IMR-90 (cell line): ENCODE measurements at regions not wholly inside any gene's neighbourhood (a gene's known extent, or its start where the extent isn't known, plus 50 kb on each side); places are given as distances from the start of the nearest gene placed in this dataset.

ENCODE experiments used
- ATAC-seq: fragments of 200-7000 bp; cut with Tn5 transposase; 2 replicates; pipeline ENCODE4 v1.9.1; 2020; ENCODE audit warnings: low read depth, mild to moderate bottlenecking, moderate library complexity
- BruUV-seq: library from RNA; stranded (reverse); fragments of 400-500 nt; replicated peaks from 2 replicates; lab custom pipeline; 2021; lab: Mats Ljungman, UMichigan
- CTCF ChIA-PET: fragments of 300-600 bp; formaldehyde crosslinking; extraction: SDS; loops from one replicate; lab custom pipeline; 2021; ENCODE audit warnings: antibody characterized with exemption; lab: Yijun Ruan, JAX
- POLR2A ChIA-PET: fragments of 300-600 bp; sonication (Branson Sonifier 250); formaldehyde crosslinking; loops from one replicate; lab custom pipeline; 2022; ENCODE audit warnings: antibody characterized with exemption; ENCODE audit not compliant: unreplicated experiment; lab: Charles Lee
- DNase-seq: peaks from one replicate; pipeline ENCODE4 v3.0.0; 2013
- H2AFZ ChIP-seq: replicated peaks from 2 replicates; pipeline ENCODE3; 2013; ENCODE audit warnings: low read length, mild to moderate bottlenecking; ENCODE audit not compliant: poor library complexity
- H2AK5ac ChIP-seq: 2 replicates; pipeline ENCODE4 v1.6.1; 2013; ENCODE audit warnings: low read depth, low read length, inconsistent platforms
- H2AK9ac ChIP-seq: replicated peaks from 2 replicates; pipeline ENCODE3; 2013; ENCODE audit warnings: mild to moderate bottlenecking, low read depth, low read length, moderate library complexity; ENCODE audit not compliant: poor library complexity
- H2BK120ac ChIP-seq: 2 replicates; pipeline ENCODE4 v1.6.1; 2013; ENCODE audit warnings: low read depth, low read length, inconsistent platforms
- H2BK15ac ChIP-seq: 3 replicates; pipeline ENCODE4 v1.6.1; 2013; ENCODE audit warnings: low read depth, low read length, inconsistent platforms
- H2BK20ac ChIP-seq: 2 replicates; pipeline ENCODE4 v1.6.1; 2013; ENCODE audit warnings: low read depth, mild to moderate bottlenecking, inconsistent platforms, low read length, moderate library complexity
- H2BK5ac ChIP-seq: 2 replicates; pipeline ENCODE4 v1.6.1; 2013; ENCODE audit warnings: mild to moderate bottlenecking, low read depth, low read length, inconsistent platforms; ENCODE audit not compliant: poor library complexity, severe bottlenecking
- H3K14ac ChIP-seq: replicated peaks from 2 replicates; pipeline ENCODE4 v1.6.1; 2013; ENCODE audit warnings: low read depth, low read length, inconsistent platforms
- H3K18ac ChIP-seq: 2 replicates; pipeline ENCODE4 v1.6.1; 2013; ENCODE audit warnings: low read depth, low read length, control low read depth
- H3K23ac ChIP-seq: 2 replicates; pipeline ENCODE4 v1.6.1; 2013; ENCODE audit warnings: low read depth, low read length, inconsistent platforms
- H3K27ac ChIP-seq: 2 replicates; pipeline ENCODE4 v1.5.1; 2013; ENCODE audit warnings: mild to moderate bottlenecking, control low read depth, low read length; ENCODE audit not compliant: insufficient read depth
- H3K27me3 ChIP-seq: 2 replicates; pipeline ENCODE4 v1.6.1; 2013; ENCODE audit warnings: low read length; ENCODE audit not compliant: control insufficient read depth, insufficient read depth
- H3K36me3 ChIP-seq: 2 replicates; pipeline ENCODE4 v1.6.1; 2013; ENCODE audit warnings: low read length, mixed read lengths; ENCODE audit not compliant: control insufficient read depth, insufficient read depth
- H3K4ac ChIP-seq: 2 replicates; pipeline ENCODE4 v1.6.1; 2013; ENCODE audit warnings: low read depth, low read length, inconsistent platforms
- H3K4me1 ChIP-seq: 2 replicates; pipeline ENCODE4 v1.6.1; 2013; ENCODE audit warnings: low read length, mixed read lengths; ENCODE audit not compliant: control insufficient read depth, insufficient read depth
- H3K4me2 ChIP-seq: 2 replicates; pipeline ENCODE4 v1.6.1; 2013; ENCODE audit warnings: low read depth, mild to moderate bottlenecking, control low read depth, low read length, moderate library complexity
- H3K4me3 ChIP-seq: 2 replicates; pipeline ENCODE4 v1.5.1; 2013; ENCODE audit warnings: low read depth, mild to moderate bottlenecking, control low read depth, low read length, moderate library complexity; ENCODE audit not compliant: insufficient read depth
- H3K56ac ChIP-seq: 2 replicates; pipeline ENCODE4 v1.6.1; 2013; ENCODE audit warnings: low read length, inconsistent platforms; ENCODE audit not compliant: insufficient read depth; ENCODE audit errors: extremely low read depth
- H3K79me1 ChIP-seq, 2 experiments: 2 replicates each; pipeline ENCODE4 v1.6.1; 2013; ENCODE audit warnings: low read length in 2 of 2, inconsistent platforms in 1 of 2, low read depth in 1 of 2
- H3K9ac ChIP-seq: 2 replicates; pipeline ENCODE4 v1.6.1; 2013; ENCODE audit warnings: low read depth, low read length, control low read depth
- H3K9me1 ChIP-seq: 2 replicates; pipeline ENCODE4 v1.6.1; 2013; ENCODE audit warnings: low read length, inconsistent platforms; ENCODE audit not compliant: insufficient read depth
- H3K9me3 ChIP-seq: 2 replicates; pipeline ENCODE4 v1.6.1; 2013; ENCODE audit warnings: low read length; ENCODE audit not compliant: control insufficient read depth, insufficient read depth
- H4K20me1 ChIP-seq: 2 replicates; pipeline ENCODE4 v1.6.1; 2013; ENCODE audit warnings: low read length, inconsistent platforms; ENCODE audit not compliant: insufficient read depth
- H4K5ac ChIP-seq: 2 replicates; pipeline ENCODE4 v1.6.1; 2013; ENCODE audit warnings: mild to moderate bottlenecking, low read depth, low read length, control low read depth
- H4K8ac ChIP-seq, 2 experiments: 2 replicates each; pipeline ENCODE4 v1.6.1; 2013; ENCODE audit warnings: low read depth in 2 of 2, low read length in 2 of 2, control low read depth in 1 of 2, inconsistent platforms in 1 of 2
- H4K91ac ChIP-seq: 2 replicates; pipeline ENCODE4 v1.6.1; 2013; ENCODE audit warnings: low read depth, low read length, inconsistent platforms; ENCODE audit not compliant: insufficient read depth
- BHLHE40 ChIP-seq: fragments of 150-350 bp; IDR thresholded peaks from 2 replicates; pipeline ENCODE4 v1.6.1; 2016; ENCODE audit warnings: mild to moderate bottlenecking, low read depth, low read length
- CEBPB ChIP-seq: IDR thresholded peaks from 2 replicates; pipeline ENCODE4 v1.6.1; 2012; ENCODE audit warnings: low read depth, low read length, improper control_type of control experiment
- CHD1 ChIP-seq: IDR thresholded peaks from 2 replicates; pipeline ENCODE4 v1.6.1; 2012; ENCODE audit warnings: low read depth, low read length, improper control_type of control experiment
- CTCF ChIP-seq: conservative IDR thresholded peaks from 2 replicates; pipeline ENCODE4 v1.5.1; 2012; ENCODE audit warnings: mild to moderate bottlenecking, low read depth, low read length, improper control_type of control experiment
- FOS ChIP-seq: fragments of 150-350 bp; IDR thresholded peaks from 2 replicates; pipeline ENCODE4 v1.6.1; 2016; ENCODE audit warnings: low read depth, low read length
- MAFK ChIP-seq: IDR thresholded peaks from 2 replicates; pipeline ENCODE4 v1.6.1; 2012; ENCODE audit warnings: low read depth, low read length, improper control_type of control experiment
- MAZ ChIP-seq: IDR thresholded peaks from 2 replicates; pipeline ENCODE4 v1.6.1; 2012; ENCODE audit warnings: low read depth, mild to moderate bottlenecking, low read length, improper control_type of control experiment, moderate library complexity, borderline replicate concordance
- MXI1 ChIP-seq: IDR thresholded peaks from 2 replicates; pipeline ENCODE4 v1.6.1; 2012; ENCODE audit warnings: low read depth, mild to moderate bottlenecking, low read length, moderate library complexity, borderline replicate concordance
- NFE2L2 ChIP-seq: fragments of 150-350 bp; IDR thresholded peaks from 2 replicates; pipeline ENCODE4 v1.6.1; 2016; ENCODE audit warnings: low read depth, mild to moderate bottlenecking, low read length
- POLR2A ChIP-seq: IDR thresholded peaks from 2 replicates; pipeline ENCODE4 v1.6.1; 2012; ENCODE audit warnings: mild to moderate bottlenecking, low read depth, low read length
- RAD21 ChIP-seq: IDR thresholded peaks from 2 replicates; pipeline ENCODE4 v1.6.1; 2012; ENCODE audit warnings: low read length, improper control_type of control experiment
- RCOR1 ChIP-seq: IDR thresholded peaks from 2 replicates; pipeline ENCODE4 v1.6.1; 2012; ENCODE audit warnings: mild to moderate bottlenecking, low read length, improper control_type of control experiment; ENCODE audit not compliant: insufficient replicate concordance
- RFX5 ChIP-seq: IDR thresholded peaks from 2 replicates; pipeline ENCODE4 v1.8.0; 2012; ENCODE audit warnings: low read depth, mild to moderate bottlenecking, low read length, moderate library complexity
- SMC3 ChIP-seq: fragments of 150-350 bp; IDR thresholded peaks from 2 replicates; pipeline ENCODE4 v1.6.1; 2016; ENCODE audit warnings: low read depth, mild to moderate bottlenecking, antibody characterized with exemption, low read length, moderate library complexity
- dilution Hi-C: fragments of 300-500 bp; cut with HindIII; formaldehyde crosslinking; loops from one replicate; pipeline ENCODE4 v1.14.3; 2018; ENCODE audit warnings: low sequenced_read_pairs; ENCODE audit not compliant: unreplicated experiment
- in situ Hi-C: fragments of 300-500 bp; cut with MboI; formaldehyde crosslinking; loops from 3 replicates; pipeline ENCODE4 v1.14.3; 2019; ENCODE audit warnings: low sequenced_read_pairs, inconsistent platforms, mixed read lengths
- intact Hi-C: fragments of 100-400 bp; cut with micrococcal nuclease; formaldehyde crosslinking; loops from 2 replicates; pipeline ENCODE4 v1.10.0; 2022
- TF ChIP-seq, protein P1 (sequence below): fragments of 150-350 bp; IDR thresholded peaks from 2 replicates; pipeline ENCODE4 v1.6.1; 2016; ENCODE audit warnings: low read depth, mild to moderate bottlenecking, low read length, moderate library complexity, borderline replicate concordance
- TF ChIP-seq, protein P2 (sequence below): fragments of 150-350 bp; IDR thresholded peaks from 2 replicates; pipeline ENCODE4 v1.6.1; 2017; ENCODE audit warnings: mild to moderate bottlenecking, antibody characterized with exemption, low read length, low read depth

DNA sequence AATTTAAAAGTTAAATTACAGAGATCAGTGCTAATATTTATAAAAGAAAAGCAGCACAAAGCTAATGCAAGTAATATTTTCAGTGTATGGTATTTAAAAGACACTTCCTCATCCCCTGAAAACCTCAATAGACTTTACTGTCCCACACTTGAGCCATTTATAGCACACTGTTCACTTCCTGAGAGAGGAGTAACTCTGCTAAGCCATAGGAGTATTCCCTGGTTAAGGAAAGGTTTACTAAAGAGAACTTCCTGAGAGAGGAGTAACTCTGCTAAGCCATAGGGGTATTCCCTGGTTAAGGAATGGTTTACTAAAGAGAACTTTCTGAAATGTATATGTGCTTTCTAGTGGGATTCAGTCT lies 159.4 kb downstream of the NHLRC3 start:
- Histone ChIP-seq H3K4me3 (no peak overlapping the region), H4K20me1 (no peaks in the 10 kb centered on the region), H3K4me2 (no peak overlapping the region), H4K8ac (no peak overlapping the region), H4K5ac (no peak overlapping the region), H2BK20ac (no peak overlapping the region), H2BK15ac (no peak overlapping the region), H3K79me1 (no peaks in the 10 kb centered on the region), H2BK5ac (no peak overlapping the region), H2BK120ac (no peak overlapping the region), H2AFZ (no peak overlapping the region), H3K56ac (no peak overlapping the region), H3K27ac (no peak overlapping the region), H2AK5ac (no peak overlapping the region), H3K9me1 (no peaks in the 10 kb centered on the region), H3K4me1 (no peaks in the 10 kb centered on the region), H3K4ac (no peak overlapping the region), H3K14ac (no peak overlapping the region), H3K36me3 (no peaks in the 10 kb centered on the region), H3K23ac (no peak overlapping the region), H3K9me3 (no peaks in the 10 kb centered on the region), H3K9ac (no peak overlapping the region), H3K27me3 (no peaks in the 10 kb centered on the region), H4K91ac (no peak overlapping the region), H2AK9ac (no peak overlapping the region), H3K18ac (no peak overlapping the region)
- BruUV-seq: no TSS peak
- TF ChIP-seq RCOR1 (no peak), POLR2A (no peak), CEBPB (no peak), NFE2L2 (no peak), CHD1 (no peak), RAD21 (no peak), MAFK (no peak), RFX5 (no peak), BHLHE40 (no peak), CTCF (no peak), MXI1 (no peak), SMC3 (no peak), FOS (no peak), MAZ (no peak)
- TF ChIP-seq, protein P1, sequence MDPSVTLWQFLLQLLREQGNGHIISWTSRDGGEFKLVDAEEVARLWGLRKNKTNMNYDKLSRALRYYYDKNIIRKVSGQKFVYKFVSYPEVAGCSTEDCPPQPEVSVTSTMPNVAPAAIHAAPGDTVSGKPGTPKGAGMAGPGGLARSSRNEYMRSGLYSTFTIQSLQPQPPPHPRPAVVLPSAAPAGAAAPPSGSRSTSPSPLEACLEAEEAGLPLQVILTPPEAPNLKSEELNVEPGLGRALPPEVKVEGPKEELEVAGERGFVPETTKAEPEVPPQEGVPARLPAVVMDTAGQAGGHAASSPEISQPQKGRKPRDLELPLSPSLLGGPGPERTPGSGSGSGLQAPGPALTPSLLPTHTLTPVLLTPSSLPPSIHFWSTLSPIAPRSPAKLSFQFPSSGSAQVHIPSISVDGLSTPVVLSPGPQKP: no peak
- TF ChIP-seq, protein P2, sequence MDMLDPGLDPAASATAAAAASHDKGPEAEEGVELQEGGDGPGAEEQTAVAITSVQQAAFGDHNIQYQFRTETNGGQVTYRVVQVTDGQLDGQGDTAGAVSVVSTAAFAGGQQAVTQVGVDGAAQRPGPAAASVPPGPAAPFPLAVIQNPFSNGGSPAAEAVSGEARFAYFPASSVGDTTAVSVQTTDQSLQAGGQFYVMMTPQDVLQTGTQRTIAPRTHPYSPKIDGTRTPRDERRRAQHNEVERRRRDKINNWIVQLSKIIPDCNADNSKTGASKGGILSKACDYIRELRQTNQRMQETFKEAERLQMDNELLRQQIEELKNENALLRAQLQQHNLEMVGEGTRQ: no peak
- CTCF ChIA-PET: no interaction called here
- intact Hi-C loops (no loop called here), in situ Hi-C loops (no loop called here), dilution Hi-C loops (no loop called here)
- DNase-seq (no peak), ATAC-seq (no peak)
- POLR2A ChIA-PET: no interaction called here
